Heart right ventricle (tissue), 16 donors: ENCODE measurements at regions not wholly inside any gene's neighbourhood (a gene's known extent, or its start where the extent isn't known, plus 50 kb on each side); places are given as distances from the start of the nearest gene placed in this dataset.

ENCODE experiments used
- ATAC-seq, 8 donors: fragments of 200-7000 bp; cut with Tn5 transposase; one replicate each; pipeline ENCODE4 v1.9.1; 2020; ENCODE audit warnings: mild to moderate bottlenecking in 8 of 8, moderate library complexity in 8 of 8, moderate number of reproducible peaks in 1 of 8
- DNase-seq, 2 donors: peaks; one replicate each; pipeline ENCODE4 v3.0.0-alpha.2; 2020
- H3K27ac ChIP-seq, 10 donors: fragments of 200-600 bp; sonication (generic) in 2 of 10; one replicate each; pipeline versions ENCODE4 v1.5.0 to v1.8.0; 2020 to 2022; ENCODE audit warnings: mild to moderate bottlenecking in 3 of 10
- H3K27me3 ChIP-seq, 7 donors: fragments of 200-600 bp; one replicate each; pipeline ENCODE4 v1.8.0; 2021 to 2022; ENCODE audit warnings: mild to moderate bottlenecking in 2 of 7
- H3K36me3 ChIP-seq, 9 donors: fragments of 200-600 bp; sonication (generic) in 1 of 9; one replicate each; pipeline versions ENCODE4 v1.5.0 to v1.8.0; 2020 to 2022; ENCODE audit warnings: mild to moderate bottlenecking in 2 of 9
- H3K4me1 ChIP-seq, 9 donors: fragments of 200-600 bp; sonication (generic) in 1 of 9; one replicate each; pipeline versions ENCODE4 v1.5.0 to v1.8.0; 2020 to 2022; ENCODE audit warnings: mild to moderate bottlenecking in 4 of 9
- H3K4me3 ChIP-seq, 10 donors: fragments of 200-600 bp; sonication (generic) in 2 of 10; one replicate each; pipeline versions ENCODE4 v1.5.0 to v1.8.0; 2020 to 2022; ENCODE audit warnings: mild to moderate bottlenecking in 7 of 10, moderate library complexity in 2 of 10
- H3K9me3 ChIP-seq, 11 donors: fragments of 200-600 bp in 10 of 11; sonication (generic) in 2 of 11; one replicate each; pipeline versions ENCODE4 v1.5.0 to v1.8.0; 2013 to 2022; ENCODE audit warnings: mild to moderate bottlenecking in 2 of 11, control low read depth in 1 of 11, moderate library complexity in 1 of 11
- WGBS, 2 donors: extraction: QIAGEN DNeasy Blood & Tissue Kit; methylation state at CpG; one replicate each; pipeline ENCODE4 v1.1.7; 2013; ENCODE audit warnings: inconsistent platforms in 1 of 2; 5-methylcytosine and 5-hydroxymethylcytosine counted together
- intact Hi-C, 10 donors: fragments of 100-400 bp; cut with DNase I; formaldehyde crosslinking; loops; one replicate each; pipeline versions ENCODE4 v1.11.1 to v1.14.2; 2022
- TF ChIP-seq, protein P1 (sequence below), 9 donors: fragments of 200-600 bp; sonication (generic) in 2 of 9; IDR thresholded peaks; one replicate each; pipeline versions ENCODE4 v1.5.0 to v1.8.0; 2021 to 2022; ENCODE audit warnings: antibody characterized with exemption in 9 of 9, mild to moderate bottlenecking in 5 of 9, moderate library complexity in 1 of 9
- donor health status: Arrhythmogenic right ventricular cardiomyopathy.
- donor health status: ischemic (EF 13 %, LVEDD 7.1; RV severe dilation, severe dysfunction).
- donor health status: healthy with polysubstance abuse.
- donor health status: DM: no; HTN: yes; CAD: no.
- donor health status: DM: no; HTN: no; CAD: no.
- donor health status: ischemic (EF 25% LVEDD 6.9; RV normal size, moderate dysfunction).
- donor health status: ischemic (EF 25% LVEDD 5.7; RV mildly dilated, moderate dysfunction).
- donor health status: healthy.
- donor health status: DM: yes; HTN: yes; CAD: no.
- donor health status: Ischemic cardiomyopathy.
- donor health status: ischemic (EF 35%, LVEDD 5.7; RV mildly dilated, moderate dysfunction).
- donor health status: nonischemic (EF 11% LVEDD 7.7; RV severe dilation, severe dysfunction).
- donor health status: DM: yes; HTN: yes; CAD: no.
- donor health status: PGD.
- donor health status: ischemic (EF 29% LVEDD 5.4; RV normal size, mild dysfunction).
- donor health status: nonischemic (EF 23%, LVEDD 6.1; RV moderate dilation, normal function).

DNA sequence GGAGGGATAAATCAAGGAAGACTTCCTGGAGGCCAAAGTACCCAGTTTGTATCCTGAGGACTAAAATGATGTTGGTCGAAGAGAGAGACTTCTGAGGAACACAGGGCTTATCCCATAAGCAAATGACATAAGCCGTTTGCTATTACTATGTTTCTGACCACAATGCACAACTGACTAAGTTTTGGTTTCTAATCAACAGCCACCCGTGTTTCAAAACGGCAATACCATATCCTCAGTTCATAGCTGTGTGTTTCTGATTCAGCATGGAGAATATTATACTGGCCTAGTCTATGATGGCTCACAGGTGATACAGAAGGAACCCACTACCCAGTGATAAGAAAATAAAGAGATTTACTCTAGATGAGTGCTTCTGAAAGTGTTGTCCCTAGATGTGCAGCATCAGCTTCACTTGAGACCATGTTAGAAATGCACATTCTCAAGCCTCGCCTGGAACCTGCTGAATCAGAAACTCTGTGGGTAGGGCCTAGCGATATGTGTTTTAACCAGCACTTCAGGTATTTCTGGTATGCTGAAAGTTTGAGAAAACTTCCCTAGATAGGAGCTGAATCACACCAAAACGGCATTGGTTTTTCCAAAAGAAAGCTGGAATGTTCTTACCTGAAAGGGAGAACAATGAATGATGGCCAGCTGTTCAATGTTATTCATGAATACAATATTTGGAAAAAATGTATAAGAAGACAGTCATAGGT is 639.7 kb upstream of the NR2F2 start:
- intact Hi-C loops = no loop called here
- Histone ChIP-seq H3K4me3 (no peak overlapping the region), H3K36me3 (no peaks in the 10 kb centered on the region), H3K9me3 (peaks cover 0 to 42% (median 18%) of the 10 kb centered on the region in 11 donors), H3K27me3 (no peaks in the 10 kb centered on the region), H3K4me1 (no peaks in the 10 kb centered on the region), H3K27ac (no peak overlapping the region)
- whole genome bisulfite sequencing, 2 donors = 92 to 94% methylated on average over 7 of the region's 7 CpGs
- TF ChIP-seq, protein P1, sequence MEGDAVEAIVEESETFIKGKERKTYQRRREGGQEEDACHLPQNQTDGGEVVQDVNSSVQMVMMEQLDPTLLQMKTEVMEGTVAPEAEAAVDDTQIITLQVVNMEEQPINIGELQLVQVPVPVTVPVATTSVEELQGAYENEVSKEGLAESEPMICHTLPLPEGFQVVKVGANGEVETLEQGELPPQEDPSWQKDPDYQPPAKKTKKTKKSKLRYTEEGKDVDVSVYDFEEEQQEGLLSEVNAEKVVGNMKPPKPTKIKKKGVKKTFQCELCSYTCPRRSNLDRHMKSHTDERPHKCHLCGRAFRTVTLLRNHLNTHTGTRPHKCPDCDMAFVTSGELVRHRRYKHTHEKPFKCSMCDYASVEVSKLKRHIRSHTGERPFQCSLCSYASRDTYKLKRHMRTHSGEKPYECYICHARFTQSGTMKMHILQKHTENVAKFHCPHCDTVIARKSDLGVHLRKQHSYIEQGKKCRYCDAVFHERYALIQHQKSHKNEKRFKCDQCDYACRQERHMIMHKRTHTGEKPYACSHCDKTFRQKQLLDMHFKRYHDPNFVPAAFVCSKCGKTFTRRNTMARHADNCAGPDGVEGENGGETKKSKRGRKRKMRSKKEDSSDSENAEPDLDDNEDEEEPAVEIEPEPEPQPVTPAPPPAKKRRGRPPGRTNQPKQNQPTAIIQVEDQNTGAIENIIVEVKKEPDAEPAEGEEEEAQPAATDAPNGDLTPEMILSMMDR (IDR thresholded peaks at IDR 0.05) = no peak
- no peak for DNase-seq
- ATAC-seq = no peak

DNA sequence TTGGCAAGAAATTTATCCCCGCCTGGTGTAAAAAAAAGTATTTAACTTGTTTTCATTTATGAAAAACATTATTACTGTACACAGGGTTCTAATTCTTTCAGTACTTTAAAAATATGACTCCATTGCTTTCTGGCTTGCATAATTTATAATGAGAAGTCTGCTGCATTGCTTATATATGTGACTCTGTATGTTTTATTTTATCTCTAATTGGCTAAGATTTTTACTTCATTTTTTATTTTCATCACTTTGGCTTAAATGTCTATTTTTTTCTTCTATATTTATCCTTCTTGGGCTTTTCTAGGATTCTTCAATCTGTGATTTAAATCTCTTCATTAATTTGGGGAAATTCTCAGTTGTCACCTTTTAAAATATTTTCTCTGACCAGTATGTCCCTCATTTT is 636.6 kb upstream of the NR2F2 start:
- Histone ChIP-seq H3K27me3 (no peaks in the 10 kb centered on the region), H3K36me3 (no peaks in the 10 kb centered on the region), H3K4me1 (no peaks in the 10 kb centered on the region), H3K4me3 (no peak overlapping the region), H3K9me3 (peaks cover 0 to 48% (median 18%) of the 10 kb centered on the region in 11 donors), H3K27ac (no peak overlapping the region)
- DNase-seq (no peak), ATAC-seq (no peak)
- 93 to 98% methylated on average over 1 of the region's 1 CpG for WGBS, 2 donors
- intact Hi-C loops = no loop called here
- TF ChIP-seq, protein P1 (IDR thresholded peaks at IDR 0.05) = no peak

DNA sequence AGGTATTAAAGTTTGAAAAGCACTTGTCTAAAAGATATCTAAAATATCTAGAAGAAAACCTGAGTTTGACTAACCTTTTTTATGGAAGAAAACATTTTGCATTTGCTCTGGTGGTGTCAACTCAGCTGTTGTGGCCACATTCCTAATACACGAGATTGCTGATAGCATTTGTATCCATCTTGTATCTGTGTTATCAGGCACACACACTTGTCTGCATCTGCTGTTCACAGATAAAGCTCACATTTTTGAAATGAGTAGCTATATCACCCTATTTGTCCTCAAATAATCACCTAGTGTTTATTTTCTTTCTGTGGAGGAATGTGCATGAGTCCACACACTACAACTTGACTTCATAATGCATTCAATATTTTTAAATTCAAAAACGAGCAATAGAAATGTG is 632.3 kb upstream of the NR2F2 start:
- TF ChIP-seq, protein P1 (IDR thresholded peaks at IDR 0.05) = no peak
- ATAC-seq = no peak
- WGBS, 2 donors = 46 to 50% methylated on average over 2 of the region's 2 CpGs
- DNase-seq = no peak
- Histone ChIP-seq H3K4me3 (no peak overlapping the region), H3K36me3 (no peaks in the 10 kb centered on the region), H3K4me1 (no peaks in the 10 kb centered on the region), H3K27ac (no peak overlapping the region), H3K9me3 (peaks cover 0 to 68% (median 41%) of the 10 kb centered on the region in 11 donors), H3K27me3 (no peaks in the 10 kb centered on the region)
- intact Hi-C loops = no loop called here

DNA sequence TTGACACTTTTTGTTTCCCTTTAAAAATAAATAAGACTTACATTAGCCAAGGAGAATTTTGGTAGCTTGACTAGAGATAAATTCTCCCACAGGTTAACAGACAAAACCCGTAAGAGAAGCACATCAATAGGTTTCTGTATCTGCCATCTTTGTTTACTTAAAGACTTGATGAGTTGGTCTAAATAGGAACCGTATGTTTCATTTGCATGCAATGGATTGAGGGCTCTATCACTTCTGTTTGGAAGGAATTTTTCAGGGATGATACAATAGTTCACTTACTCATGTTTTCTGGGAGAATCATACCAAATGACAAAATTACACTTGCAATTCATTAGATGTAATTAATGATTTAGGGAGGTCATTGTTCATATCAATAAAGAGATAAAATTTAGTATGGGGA is 631.5 kb upstream of the NR2F2 start:
- H3K4me3 ChIP-seq = no peak overlapping the region
- no peaks in the 10 kb centered on the region for H3K36me3 ChIP-seq
- TF ChIP-seq, protein P1 (IDR thresholded peaks at IDR 0.05) = no peak
- H3K27me3 ChIP-seq = no peaks in the 10 kb centered on the region
- peaks cover 0 to 62% (median 40%) of the 10 kb centered on the region in 11 donors for H3K9me3 ChIP-seq
- H3K4me1 ChIP-seq = no peaks in the 10 kb centered on the region
- intact Hi-C loops = no loop called here
- 78 to 83% methylated on average over 2 of the region's 2 CpGs for WGBS, 2 donors
- no peak overlapping the region for H3K27ac ChIP-seq
- DNase-seq = no peak
- no peak for ATAC-seq
